Adrenal gland (tissue), 5 donors: ENCODE measurements at regions not wholly inside any gene's neighbourhood (a gene's known extent, or its start where the extent isn't known, plus 50 kb on each side); places are given as distances from the start of the nearest gene placed in this dataset.

Experiments
- POLR2A ChIP-seq, 2 donors: fragments of 450-650 bp; IDR thresholded peaks; one replicate each; pipeline ENCODE4 v1.6.1; 2017; ENCODE audit warnings: antibody characterized with exemption in 2 of 2, mild to moderate bottlenecking in 2 of 2, moderate library complexity in 1 of 2
- TF ChIP-seq, protein P1 (sequence below), 6 experiments: fragments of 450-650 bp in 4 of 6; fragments of 200-600 bp in 2 of 6; sonication (generic) in 1 of 6; IDR thresholded peaks; 1 replicate in 5 of 6; 2 replicates in 1 of 6; pipeline versions ENCODE4 v1.5.1 to v1.8.0; 2016 to 2021; ENCODE audit warnings: antibody characterized with exemption in 6 of 6, mild to moderate bottlenecking in 2 of 6, moderate library complexity in 1 of 6
- donor health status: DM: no; HTN: no; CAD: no.

DNA sequence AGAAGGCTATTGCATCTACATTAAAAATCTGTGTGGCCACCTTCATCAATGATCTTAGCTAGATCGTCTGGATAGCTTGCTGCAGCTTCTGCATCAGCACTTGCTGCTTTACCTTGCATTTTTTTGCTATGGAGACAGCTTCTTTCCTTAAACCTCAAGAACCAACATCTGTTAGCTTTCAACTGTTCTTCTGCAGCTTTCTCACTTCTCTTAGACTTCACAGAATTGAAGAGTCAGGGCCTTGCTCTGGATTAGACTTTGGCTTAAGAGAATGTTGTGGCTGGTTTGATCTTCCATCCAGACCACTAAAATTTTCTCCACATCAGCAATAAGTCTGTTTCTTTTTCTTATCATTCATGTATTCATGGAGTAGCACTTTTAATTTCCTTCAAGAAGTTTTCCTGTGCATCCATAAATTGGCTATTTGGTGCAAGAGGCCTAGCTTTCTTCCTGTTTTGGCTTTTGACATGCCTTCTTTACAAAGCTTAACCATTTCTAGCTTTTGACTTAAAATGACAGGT, 54.4 kb upstream of the MAP4K4 start:
- TF ChIP-seq, protein P1, sequence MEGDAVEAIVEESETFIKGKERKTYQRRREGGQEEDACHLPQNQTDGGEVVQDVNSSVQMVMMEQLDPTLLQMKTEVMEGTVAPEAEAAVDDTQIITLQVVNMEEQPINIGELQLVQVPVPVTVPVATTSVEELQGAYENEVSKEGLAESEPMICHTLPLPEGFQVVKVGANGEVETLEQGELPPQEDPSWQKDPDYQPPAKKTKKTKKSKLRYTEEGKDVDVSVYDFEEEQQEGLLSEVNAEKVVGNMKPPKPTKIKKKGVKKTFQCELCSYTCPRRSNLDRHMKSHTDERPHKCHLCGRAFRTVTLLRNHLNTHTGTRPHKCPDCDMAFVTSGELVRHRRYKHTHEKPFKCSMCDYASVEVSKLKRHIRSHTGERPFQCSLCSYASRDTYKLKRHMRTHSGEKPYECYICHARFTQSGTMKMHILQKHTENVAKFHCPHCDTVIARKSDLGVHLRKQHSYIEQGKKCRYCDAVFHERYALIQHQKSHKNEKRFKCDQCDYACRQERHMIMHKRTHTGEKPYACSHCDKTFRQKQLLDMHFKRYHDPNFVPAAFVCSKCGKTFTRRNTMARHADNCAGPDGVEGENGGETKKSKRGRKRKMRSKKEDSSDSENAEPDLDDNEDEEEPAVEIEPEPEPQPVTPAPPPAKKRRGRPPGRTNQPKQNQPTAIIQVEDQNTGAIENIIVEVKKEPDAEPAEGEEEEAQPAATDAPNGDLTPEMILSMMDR (IDR thresholded peaks at IDR 0.05) = no peak
- no peak for TF ChIP-seq POLR2A (IDR thresholded peaks at IDR 0.05)
